Keratinocyte (primary cell): ENCODE measurements at regions not wholly inside any gene's neighbourhood (a gene's known extent, or its start where the extent isn't known, plus 50 kb on each side); places are given as distances from the start of the nearest gene placed in this dataset.

Experiments used
- DNase-seq: peaks from one replicate; pipeline ENCODE4 v3.0.0-alpha.2; 2011; ENCODE audit warnings: low read depth, missing footprints, low spot score
- FAIRE-seq: peaks from 2 replicates; lab custom pipeline; 2011; peaks lifted over from hg19 to GRCh38; lab: Jason Lieb, UNC
- H2AFZ ChIP-seq: 2 replicates; pipeline ENCODE4 v1.6.0; 2012; ENCODE audit warnings: low read length, control low read depth, inconsistent platforms; ENCODE audit not compliant: control insufficient read depth
- H3K27ac ChIP-seq: 2 replicates; pipeline ENCODE4 v1.5.1; 2011; ENCODE audit warnings: low read length; ENCODE audit not compliant: control insufficient read depth, insufficient read depth
- H3K27me3 ChIP-seq: 3 replicates; pipeline ENCODE4 v1.6.0; 2011; ENCODE audit warnings: low read length; ENCODE audit not compliant: control insufficient read depth, insufficient read depth; ENCODE audit errors: extremely low read depth
- H3K36me3 ChIP-seq, 2 experiments: 2 replicates in 1 of 2; 3 replicates in 1 of 2; pipeline ENCODE4 v1.5.1; 2011; ENCODE audit warnings: low read length in 2 of 2, mild to moderate bottlenecking in 1 of 2; ENCODE audit not compliant: control insufficient read depth in 2 of 2, insufficient read depth in 2 of 2; ENCODE audit errors: extremely low read depth in 1 of 2
- H3K4me1 ChIP-seq: 3 replicates; pipeline ENCODE4 v1.5.1; 2011; ENCODE audit warnings: low read length; ENCODE audit not compliant: control insufficient read depth, insufficient read depth; ENCODE audit errors: extremely low read depth
- H3K4me2 ChIP-seq: 3 replicates; pipeline ENCODE4 v1.6.0; 2011; ENCODE audit warnings: low read depth, low read length; ENCODE audit not compliant: control insufficient read depth, insufficient read depth; ENCODE audit errors: extremely low read depth
- H3K4me3 ChIP-seq, 3 experiments: fragments of 200-600 bp in 1 of 3; sonication (generic) in 1 of 3; 2 replicates in 2 of 3; 3 replicates in 1 of 3; pipeline ENCODE4 v1.5.1; 2011 to 2016; ENCODE audit warnings: low read length in 3 of 3, mild to moderate bottlenecking in 3 of 3, control low read depth in 2 of 3, inconsistent platforms in 1 of 3, low read depth in 1 of 3, mixed read lengths in 1 of 3, mixed run types in 1 of 3, moderate library complexity in 1 of 3; ENCODE audit not compliant: control insufficient read depth in 2 of 3, insufficient read depth in 2 of 3; ENCODE audit errors: extremely low read depth in 1 of 3
- H3K79me2 ChIP-seq: 2 replicates; pipeline ENCODE4 v1.6.0; 2012; ENCODE audit warnings: low read length; ENCODE audit not compliant: control insufficient read depth, insufficient read depth
- H3K9ac ChIP-seq: 3 replicates; pipeline ENCODE4 v1.6.0; 2011; ENCODE audit warnings: low read length; ENCODE audit not compliant: control insufficient read depth, insufficient read depth; ENCODE audit errors: extremely low read depth
- H3K9me1 ChIP-seq: 3 replicates; pipeline ENCODE4 v1.6.0; 2011; ENCODE audit warnings: low read length; ENCODE audit not compliant: control insufficient read depth, insufficient read depth; ENCODE audit errors: extremely low read depth
- H3K9me3 ChIP-seq: 2 replicates; pipeline ENCODE4 v1.5.1; 2012; ENCODE audit warnings: low read depth, low read length; ENCODE audit not compliant: control insufficient read depth
- H4K20me1 ChIP-seq: 3 replicates; pipeline ENCODE4 v1.6.0; 2011; ENCODE audit warnings: low read length; ENCODE audit not compliant: control insufficient read depth, insufficient read depth; ENCODE audit errors: extremely low read depth
- EZH2 ChIP-seq: IDR thresholded peaks from one replicate; pipeline ENCODE4 v1.6.1; 2012; ENCODE audit warnings: inconsistent platforms, mild to moderate bottlenecking, low read length, moderate library complexity
- dilution Hi-C: fragments of 300-500 bp; cut with MboI; formaldehyde crosslinking; loops from one replicate; pipeline ENCODE4 v1.7.0; 2020; ENCODE audit warnings: low sequenced_read_pairs; ENCODE audit not compliant: extremely low pct_ligation_motif_present
- TF ChIP-seq, protein P1 (sequence below), 3 experiments: IDR thresholded peaks in 1 of 3; conservative IDR thresholded peaks in 1 of 3; optimal IDR thresholded peaks in 1 of 3; 2 replicates in 2 of 3; 3 replicates in 1 of 3; pipeline versions ENCODE3 to v1.5.1; 2011; ENCODE audit warnings: low read length in 3 of 3, mild to moderate bottlenecking in 3 of 3, moderate library complexity in 2 of 3, control low read depth in 1 of 3, inconsistent platforms in 1 of 3; ENCODE audit not compliant: insufficient read depth in 2 of 3; ENCODE audit errors: extremely low read depth in 1 of 3

DNA sequence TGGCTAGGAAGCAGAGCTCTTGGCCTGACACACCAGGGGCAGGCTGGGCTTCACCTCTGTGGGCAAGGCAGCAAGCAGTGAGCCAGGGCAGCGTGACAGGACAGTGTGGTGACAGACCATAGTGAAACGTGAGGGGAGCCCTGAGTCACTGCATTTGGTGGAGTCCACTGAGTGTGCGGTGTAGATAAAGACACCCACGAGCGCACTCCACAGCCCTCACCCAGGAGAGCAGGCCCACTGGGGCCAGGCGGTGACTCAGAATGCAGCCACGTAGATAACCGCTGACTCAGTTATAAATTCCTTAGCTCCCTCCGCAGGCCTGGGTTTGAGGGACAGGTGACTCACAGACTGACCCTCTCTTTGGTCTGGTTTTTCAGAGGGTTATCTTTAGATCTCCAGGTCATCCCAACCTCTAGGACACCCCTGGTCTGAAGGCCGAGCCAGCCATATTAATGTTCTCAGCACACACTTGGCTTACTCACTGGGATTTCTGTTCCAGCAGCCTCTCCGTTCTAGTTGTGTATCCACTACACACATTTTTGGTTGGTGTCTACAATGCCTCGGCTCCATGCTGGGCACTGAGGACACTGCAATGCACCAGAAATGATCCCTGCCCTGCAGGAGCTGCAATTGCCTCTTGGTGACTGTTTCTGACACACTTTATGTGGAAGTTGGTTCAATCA lies 90.2 kb upstream of the TSPAN2 start:
- Histone ChIP-seq H2AFZ (no peak overlapping the region), H3K79me2 (no peaks in the 10 kb centered on the region), H4K20me1 (no peaks in the 10 kb centered on the region), H3K4me1 (peaks cover 11% of the 10 kb centered on the region), H3K9me1 (no peaks in the 10 kb centered on the region), H3K9ac (no peak overlapping the region), H3K9me3 (peaks cover 2% of the 10 kb centered on the region), H3K27me3 (no peaks in the 10 kb centered on the region), H3K36me3 (no peaks in the 10 kb centered on the region), H3K4me2 (no peak overlapping the region), H3K4me3 (no peak overlapping the region), H3K27ac (no peak overlapping the region)
- dilution Hi-C loops, result no loop called here
- FAIRE-seq (no peak), DNase-seq (no peak)
- TF ChIP-seq, protein P1, sequence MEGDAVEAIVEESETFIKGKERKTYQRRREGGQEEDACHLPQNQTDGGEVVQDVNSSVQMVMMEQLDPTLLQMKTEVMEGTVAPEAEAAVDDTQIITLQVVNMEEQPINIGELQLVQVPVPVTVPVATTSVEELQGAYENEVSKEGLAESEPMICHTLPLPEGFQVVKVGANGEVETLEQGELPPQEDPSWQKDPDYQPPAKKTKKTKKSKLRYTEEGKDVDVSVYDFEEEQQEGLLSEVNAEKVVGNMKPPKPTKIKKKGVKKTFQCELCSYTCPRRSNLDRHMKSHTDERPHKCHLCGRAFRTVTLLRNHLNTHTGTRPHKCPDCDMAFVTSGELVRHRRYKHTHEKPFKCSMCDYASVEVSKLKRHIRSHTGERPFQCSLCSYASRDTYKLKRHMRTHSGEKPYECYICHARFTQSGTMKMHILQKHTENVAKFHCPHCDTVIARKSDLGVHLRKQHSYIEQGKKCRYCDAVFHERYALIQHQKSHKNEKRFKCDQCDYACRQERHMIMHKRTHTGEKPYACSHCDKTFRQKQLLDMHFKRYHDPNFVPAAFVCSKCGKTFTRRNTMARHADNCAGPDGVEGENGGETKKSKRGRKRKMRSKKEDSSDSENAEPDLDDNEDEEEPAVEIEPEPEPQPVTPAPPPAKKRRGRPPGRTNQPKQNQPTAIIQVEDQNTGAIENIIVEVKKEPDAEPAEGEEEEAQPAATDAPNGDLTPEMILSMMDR (optimal IDR thresholded peaks at IDR 0.05 in 1 of 3, IDR thresholded peaks at IDR 0.05 in 1 of 3, conservative IDR thresholded peaks at IDR 0.05 in 1 of 3; ENCODE audit: extremely low read depth in 1 of 3, insufficient read depth in 2 of 3, low read length in 3 of 3), result no peak
- no peak for TF ChIP-seq EZH2

DNA sequence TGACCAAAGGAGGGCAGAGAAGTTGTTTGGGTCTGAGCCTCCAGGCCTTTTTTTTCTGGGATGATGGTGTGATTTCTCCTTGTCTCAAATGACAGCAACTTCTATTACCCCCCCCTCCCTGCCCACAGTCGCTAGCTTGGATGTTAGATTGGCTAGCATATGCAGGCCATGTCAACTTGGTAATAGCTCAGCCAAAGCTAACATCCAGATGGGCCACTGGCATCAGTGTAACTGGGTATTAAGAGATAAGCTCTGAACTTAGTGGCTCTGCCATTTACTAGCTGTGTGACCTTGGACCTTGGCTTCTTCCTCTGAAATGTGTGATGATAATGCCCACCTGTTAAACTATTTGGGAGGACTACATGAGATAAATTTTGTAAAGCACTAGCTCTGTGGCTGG lies 86.9 kb upstream of the TSPAN2 start:
- H3K4me1 ChIP-seq, result peaks cover 6% of the 10 kb centered on the region
- no peak overlapping the region for H3K9ac ChIP-seq
- H4K20me1 ChIP-seq, result no peaks in the 10 kb centered on the region
- no peak overlapping the region for H3K4me3 ChIP-seq
- no peak overlapping the region for H2AFZ ChIP-seq
- peaks cover 2% of the 10 kb centered on the region for H3K9me3 ChIP-seq
- H3K9me1 ChIP-seq, result no peaks in the 10 kb centered on the region
- TF ChIP-seq, protein P1 (optimal IDR thresholded peaks at IDR 0.05 in 1 of 3, IDR thresholded peaks at IDR 0.05 in 1 of 3, conservative IDR thresholded peaks at IDR 0.05 in 1 of 3; ENCODE audit: extremely low read depth in 1 of 3, insufficient read depth in 2 of 3, low read length in 3 of 3), result no peak
- no peak for TF ChIP-seq EZH2
- H3K79me2 ChIP-seq, result no peaks in the 10 kb centered on the region
- H3K4me2 ChIP-seq, result no peak overlapping the region
- no peaks in the 10 kb centered on the region for H3K27me3 ChIP-seq
- no peak overlapping the region for H3K27ac ChIP-seq
- no peak for FAIRE-seq
- H3K36me3 ChIP-seq, result no peaks in the 10 kb centered on the region
- no peak for DNase-seq
- dilution Hi-C loops, result no loop called here
